H9 (cell line): ENCODE measurements at regions not wholly inside any gene's neighbourhood (a gene's known extent, or its start where the extent isn't known, plus 50 kb on each side); places are given as distances from the start of the nearest gene placed in this dataset.

Experiments used
- DNase-seq: peaks from one replicate; pipeline ENCODE4 v3.0.0-alpha.2; 2017
- H2AFZ ChIP-seq: one replicate; pipeline ENCODE4 v1.6.1; 2013; ENCODE audit warnings: mild to moderate bottlenecking, low read length, control low read depth, moderate library complexity
- H2AK5ac ChIP-seq: 2 replicates; pipeline ENCODE4 v1.6.1; 2013; ENCODE audit warnings: low read length, control low read depth, mixed read lengths; ENCODE audit not compliant: insufficient read length
- H2BK120ac ChIP-seq: one replicate; pipeline ENCODE4 v1.6.1; 2013; ENCODE audit warnings: low read depth, mild to moderate bottlenecking, low read length, control low read depth, inconsistent platforms; ENCODE audit not compliant: poor library complexity, severe bottlenecking
- H2BK12ac ChIP-seq: 2 replicates; pipeline ENCODE4 v1.6.1; 2013; ENCODE audit warnings: low read length, control low read depth, mixed read lengths, low read depth; ENCODE audit not compliant: insufficient read length
- H2BK15ac ChIP-seq: 2 replicates; pipeline ENCODE4 v1.6.1; 2013; ENCODE audit warnings: low read depth, low read length, control low read depth
- H2BK20ac ChIP-seq: one replicate; pipeline ENCODE4 v1.6.1; 2013; ENCODE audit warnings: low read depth, mild to moderate bottlenecking, low read length, control low read depth, inconsistent platforms; ENCODE audit not compliant: poor library complexity, severe bottlenecking
- H2BK5ac ChIP-seq: 2 replicates; pipeline ENCODE4 v1.6.1; 2013; ENCODE audit warnings: low read length, control low read depth, mixed read lengths; ENCODE audit not compliant: insufficient read length
- H3K14ac ChIP-seq: 2 replicates; pipeline ENCODE4 v1.6.1; 2013; ENCODE audit warnings: low read length, control low read depth; ENCODE audit not compliant: insufficient read depth
- H3K18ac ChIP-seq: 2 replicates; pipeline ENCODE4 v1.6.1; 2013; ENCODE audit warnings: low read depth, mild to moderate bottlenecking, mixed read lengths, low read length, control low read depth; ENCODE audit not compliant: insufficient read length
- H3K23ac ChIP-seq: 2 replicates; pipeline ENCODE4 v1.6.1; 2013; ENCODE audit warnings: low read length, control low read depth, mixed read lengths, low read depth; ENCODE audit not compliant: insufficient read length
- H3K23me2 ChIP-seq: 2 replicates; pipeline ENCODE4 v1.6.1; 2013; ENCODE audit warnings: low read depth, mild to moderate bottlenecking, mixed read lengths, low read length, control low read depth; ENCODE audit not compliant: insufficient read length, poor library complexity, severe bottlenecking
- H3K27ac ChIP-seq: 2 replicates; pipeline ENCODE4 v1.5.1; 2013; ENCODE audit warnings: low read length, control low read depth, mixed read lengths, low read depth; ENCODE audit not compliant: insufficient read length
- H3K27me3 ChIP-seq: 2 replicates; pipeline ENCODE4 v1.6.1; 2013; ENCODE audit warnings: low read length, control low read depth, inconsistent platforms; ENCODE audit not compliant: insufficient read depth
- H3K4ac ChIP-seq: 2 replicates; pipeline ENCODE4 v1.6.1; 2013; ENCODE audit warnings: low read depth, mild to moderate bottlenecking, control low read depth, inconsistent platforms, low read length, moderate library complexity
- H3K4me1 ChIP-seq: 2 replicates; pipeline ENCODE4 v1.6.1; 2013; ENCODE audit warnings: low read length, control low read depth, inconsistent platforms; ENCODE audit not compliant: insufficient read depth
- H3K4me2 ChIP-seq: 2 replicates; pipeline ENCODE4 v1.6.1; 2013; ENCODE audit warnings: low read length, control low read depth, mixed read lengths; ENCODE audit not compliant: insufficient read length, insufficient read depth
- H3K56ac ChIP-seq: 2 replicates; pipeline ENCODE4 v1.6.1; 2013; ENCODE audit warnings: low read depth, mild to moderate bottlenecking, mixed read lengths, low read length, control low read depth; ENCODE audit not compliant: insufficient read length
- H3K79me1 ChIP-seq: 2 replicates; pipeline ENCODE4 v1.6.1; 2013; ENCODE audit warnings: low read depth, mild to moderate bottlenecking, moderate library complexity, low read length, control low read depth, inconsistent platforms; ENCODE audit not compliant: insufficient read depth, poor library complexity, severe bottlenecking
- H3K79me2 ChIP-seq: 2 replicates; pipeline ENCODE4 v1.6.1; 2013; ENCODE audit warnings: low read length, control low read depth, inconsistent platforms; ENCODE audit not compliant: insufficient read depth
- H3K9ac ChIP-seq: 2 replicates; pipeline ENCODE4 v1.6.1; 2013; ENCODE audit warnings: low read length, control low read depth, mixed read lengths; ENCODE audit not compliant: insufficient read length; ENCODE audit errors: extremely low read depth
- H3K9me3 ChIP-seq: one replicate; pipeline ENCODE4 v1.6.1; 2013; ENCODE audit warnings: low read depth, low read length, inconsistent platforms; ENCODE audit not compliant: control insufficient read depth
- H3T11ph ChIP-seq: one replicate; pipeline ENCODE4 v1.6.1; 2013; ENCODE audit warnings: mild to moderate bottlenecking, low read length, control low read depth, inconsistent platforms
- H4K20me1 ChIP-seq: one replicate; pipeline ENCODE4 v1.6.1; 2013; ENCODE audit not compliant: control insufficient read depth, insufficient read length, insufficient read depth
- H4K5ac ChIP-seq: 2 replicates; pipeline ENCODE4 v1.6.1; 2013; ENCODE audit warnings: low read depth, mild to moderate bottlenecking, mixed read lengths, low read length, control low read depth; ENCODE audit not compliant: insufficient read length
- H4K8ac ChIP-seq: replicated peaks from 2 replicates; pipeline ENCODE4 v1.6.1; 2013; ENCODE audit warnings: low read length, control low read depth, mixed read lengths, low read depth; ENCODE audit not compliant: insufficient read length
- H4K91ac ChIP-seq: 2 replicates; pipeline ENCODE4 v1.6.1; 2013; ENCODE audit warnings: low read depth, mild to moderate bottlenecking, moderate library complexity, mixed read lengths, low read length, control low read depth; ENCODE audit not compliant: insufficient read length
- H3K27ac Mint-ChIP-seq, 3 experiments: 2 replicates in 2 of 3; 3 replicates in 1 of 3; pipeline ENCODE4 v1.8.0; 2020 to 2021; ENCODE audit warnings: mixed read lengths in 3 of 3, mild to moderate bottlenecking in 1 of 3, moderate library complexity in 1 of 3
- H3K27me3 Mint-ChIP-seq: 2 replicates; pipeline ENCODE4 v1.8.0; 2021; ENCODE audit warnings: low read depth, mild to moderate bottlenecking, moderate library complexity, mixed read lengths
- H3K36me3 Mint-ChIP-seq, 3 experiments: 2 replicates in 2 of 3; 3 replicates in 1 of 3; pipeline ENCODE4 v1.8.0; 2020 to 2021; ENCODE audit warnings: low read depth in 3 of 3, mixed read lengths in 3 of 3; ENCODE audit not compliant: insufficient read depth in 1 of 3
- H3K4me1 Mint-ChIP-seq, 2 experiments: 2 replicates each; pipeline ENCODE4 v1.8.0; 2020; ENCODE audit warnings: mixed read lengths in 2 of 2
- H3K4me3 Mint-ChIP-seq, 2 experiments: 2 replicates in 1 of 2; 3 replicates in 1 of 2; pipeline ENCODE4 v1.8.0; 2020 to 2021; ENCODE audit warnings: mild to moderate bottlenecking in 2 of 2, mixed read lengths in 2 of 2, moderate library complexity in 1 of 2
- H3K9me3 Mint-ChIP-seq, 2 experiments: 2 replicates in 1 of 2; 3 replicates in 1 of 2; pipeline ENCODE4 v1.8.0; 2020; ENCODE audit warnings: mild to moderate bottlenecking in 2 of 2, mixed read lengths in 2 of 2, moderate library complexity in 1 of 2
- CTCF ChIP-seq: fragments of 200-600 bp; sonication (generic); conservative IDR thresholded peaks from 3 replicates; pipeline ENCODE4 v1.8.0; 2021; ENCODE audit warnings: antibody characterized with exemption, mild to moderate bottlenecking
- WGBS: extraction: QIAGEN DNeasy Blood & Tissue Kit; methylation state at CpG from one replicate; pipeline ENCODE4 v1.1.7; 2013; ENCODE audit warnings: missing lambda C conversion rate, low lambda C conversion rate, mixed read lengths; ENCODE audit not compliant: insufficient read length; ENCODE audit errors: extremely low coverage; 5-methylcytosine and 5-hydroxymethylcytosine counted together

- Mint-ChIP-seq H3K36me3 (no peaks in the 10 kb centered on the region), H3K4me1 (peaks cover 44 to 54% of the 10 kb centered on the region in 2 experiments), H3K27me3 (no peaks in the 10 kb centered on the region), H3K9me3 (no peaks in the 10 kb centered on the region), H3K4me3 (no peak overlapping the region), H3K27ac (peak overlapping the region in 1 of 3 experiments; percentile 90; a peak in 3 of 7 replicates)
- no peak overlapping the region for H2AK5ac ChIP-seq
- H3K79me1 ChIP-seq: no peaks in the 10 kb centered on the region
- no peak overlapping the region for H3K56ac ChIP-seq
- no peak overlapping the region for H4K5ac ChIP-seq
- no peak overlapping the region for H3K4ac ChIP-seq
- H4K8ac ChIP-seq: no peak overlapping the region
- no peaks in the 10 kb centered on the region for H3K79me2 ChIP-seq
- peaks cover 3% of the 10 kb centered on the region for H3K23me2 ChIP-seq
- no peaks in the 10 kb centered on the region for H3K9me3 ChIP-seq
- H3K27ac ChIP-seq: no peak overlapping the region
- H3K14ac ChIP-seq: no peak overlapping the region
- H2BK20ac ChIP-seq: no peak overlapping the region
- H2AFZ ChIP-seq: no peak overlapping the region
- H3K4me1 ChIP-seq: peaks cover 11% of the 10 kb centered on the region; the same call in 1 of the 2 replicates
- H3K27me3 ChIP-seq: no peaks in the 10 kb centered on the region; the same call in 1 of the 2 replicates
- no peak overlapping the region for H2BK5ac ChIP-seq
- no peaks in the 10 kb centered on the region for H4K20me1 ChIP-seq
- WGBS: no CpG with 5 or more reads among the region's 8 CpGs
- H2BK12ac ChIP-seq: no peak overlapping the region
- H3K9ac ChIP-seq: no peak overlapping the region
- DNase-seq: no peak
- H3K18ac ChIP-seq: no peak overlapping the region
- no peak overlapping the region for H4K91ac ChIP-seq
- H2BK120ac ChIP-seq: no peak overlapping the region
- H3T11ph ChIP-seq: no peak overlapping the region
- no peak for TF ChIP-seq CTCF
- no peak overlapping the region for H3K4me2 ChIP-seq
- no peak overlapping the region for H3K23ac ChIP-seq
- no peak overlapping the region for H2BK15ac ChIP-seq
Observed at GRCh38 chr5:142386137-142387023, 61.6 kb upstream of the SPRY4 start.
